ENCODE measurements at regions not wholly inside any gene's neighbourhood (a gene's known extent, or its start where the extent isn't known, plus 50 kb on each side); places are given as distances from the start of the nearest gene placed in this dataset.

DNA sequence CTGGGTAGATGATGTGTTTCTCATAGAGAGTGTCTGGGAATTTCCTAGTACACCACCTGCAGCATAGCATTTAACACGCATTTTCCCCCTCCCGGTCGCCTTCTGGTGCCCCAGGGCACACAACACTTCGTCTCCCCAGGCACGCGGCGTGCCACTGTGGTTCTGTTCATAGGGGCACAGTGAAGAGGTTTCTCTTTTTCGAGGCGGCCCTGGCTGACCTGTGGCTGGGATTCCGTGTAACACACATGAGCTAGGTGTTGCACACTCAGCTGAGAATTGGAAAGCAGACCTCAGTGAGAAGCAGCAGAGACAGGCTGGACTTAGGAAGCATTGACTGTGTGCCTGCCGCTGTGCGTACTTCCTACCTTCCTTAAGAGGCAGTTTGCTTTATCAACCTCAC, 214.3 kb upstream of the SHH start:
- H3K4me3 ChIP-seq (ENCODE audit: low read length in 2 of 2): no peak overlapping the region
- peaks cover 0 to 1% (median 0%) of the 10 kb centered on the region in 8 donors for H3K9me3 Mint-ChIP-seq
- no peak overlapping the region for H3K27ac ChIP-seq (ENCODE audit: low read depth, low read length)
- no peak overlapping the region for H3K27ac Mint-ChIP-seq
- ChIA-PET POLR2A (ENCODE audit: partially characterized antibody) (no interaction called here), CTCF (ENCODE audit: partially characterized antibody) (no interaction called here)
- H3K36me3 ChIP-seq (ENCODE audit: insufficient read depth, low read length): no peaks in the 10 kb centered on the region
- no peaks in the 10 kb centered on the region for H3K27me3 ChIP-seq (ENCODE audit: insufficient read depth, low read length)
- intact Hi-C loops (cut with micrococcal nuclease): no loop called here
- no peaks in the 10 kb centered on the region for H3K27me3 Mint-ChIP-seq
- H3K4me1 ChIP-seq (ENCODE audit: insufficient read depth, low read length): no peaks in the 10 kb centered on the region
- no peaks in the 10 kb centered on the region for H3K36me3 Mint-ChIP-seq
- no peak overlapping the region for H3K4me3 Mint-ChIP-seq
- DNase-seq: no peak
- no peaks in the 10 kb centered on the region for H3K4me1 Mint-ChIP-seq
- H3K9me3 ChIP-seq (ENCODE audit: control insufficient read depth in 1 of 2, low read length in 2 of 2): no peaks in the 10 kb centered on the region

DNA sequence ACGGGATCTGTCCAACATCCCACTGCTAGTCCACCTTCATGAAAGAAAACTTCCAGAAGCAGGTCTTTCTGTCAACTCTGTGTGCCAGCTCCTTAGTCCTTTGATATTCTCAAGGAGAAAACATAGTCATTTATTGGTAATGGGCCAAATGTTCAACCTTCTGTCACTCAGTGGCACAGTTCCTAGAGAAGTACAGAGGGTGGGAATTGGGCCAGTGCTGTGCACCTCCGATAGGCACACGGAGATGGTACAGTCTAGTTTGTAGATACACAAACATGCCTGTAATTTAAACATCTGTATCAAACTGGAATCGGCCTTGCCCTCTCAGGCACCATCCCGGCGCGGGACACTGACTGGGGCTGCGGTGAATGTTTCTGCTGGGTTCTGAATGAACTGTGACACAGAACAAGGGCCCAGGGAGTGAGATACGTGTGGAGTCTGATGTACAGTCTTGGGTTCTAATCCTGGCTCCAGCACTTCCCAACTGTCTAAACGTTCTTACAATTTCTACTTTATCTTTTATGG, 213.9 kb upstream of the SHH start:
- intact Hi-C loops (cut with micrococcal nuclease): no loop called here
- H3K36me3 ChIP-seq (ENCODE audit: insufficient read depth, low read length): no peaks in the 10 kb centered on the region
- peaks cover 0 to 1% (median 0%) of the 10 kb centered on the region in 8 donors for H3K9me3 Mint-ChIP-seq
- ChIA-PET POLR2A (ENCODE audit: partially characterized antibody) (no interaction called here), CTCF (ENCODE audit: partially characterized antibody) (no interaction called here)
- H3K4me1 ChIP-seq (ENCODE audit: insufficient read depth, low read length): no peaks in the 10 kb centered on the region
- no peaks in the 10 kb centered on the region for H3K36me3 Mint-ChIP-seq
- no peaks in the 10 kb centered on the region for H3K4me1 Mint-ChIP-seq
- no peaks in the 10 kb centered on the region for H3K9me3 ChIP-seq (ENCODE audit: control insufficient read depth in 1 of 2, low read length in 2 of 2)
- no peak overlapping the region for H3K4me3 Mint-ChIP-seq
- H3K27me3 Mint-ChIP-seq: no peaks in the 10 kb centered on the region
- no peak overlapping the region for H3K27ac Mint-ChIP-seq
- H3K4me3 ChIP-seq (ENCODE audit: low read length in 2 of 2): no peak overlapping the region
- no peak overlapping the region for H3K27ac ChIP-seq (ENCODE audit: low read depth, low read length)
- DNase-seq: no peak
- H3K27me3 ChIP-seq (ENCODE audit: insufficient read depth, low read length): no peaks in the 10 kb centered on the region

DNA sequence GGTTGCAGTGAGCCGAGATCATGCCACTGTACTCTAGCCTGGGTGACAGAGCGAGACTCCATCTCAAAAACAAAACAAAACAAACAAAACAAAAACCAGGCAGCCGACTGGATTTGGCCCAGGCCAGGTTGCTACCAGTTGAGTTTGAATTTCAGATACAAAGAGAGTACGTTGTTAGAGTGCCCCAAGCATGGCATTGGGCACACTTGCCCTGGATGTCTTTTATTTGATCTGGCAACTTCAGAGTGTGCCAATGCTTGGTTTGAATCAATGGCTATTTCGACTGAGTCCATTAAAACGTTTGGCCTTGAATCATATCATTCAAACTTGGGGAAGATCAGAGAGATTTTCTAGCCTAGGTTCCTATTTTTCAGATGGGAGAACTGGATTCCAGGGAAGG, 213.4 kb upstream of the SHH start:
- ChIA-PET POLR2A (ENCODE audit: partially characterized antibody) (no interaction called here), CTCF (ENCODE audit: partially characterized antibody) (no interaction called here)
- no peak overlapping the region for H3K4me3 ChIP-seq (ENCODE audit: low read length in 2 of 2)
- H3K4me1 Mint-ChIP-seq: no peaks in the 10 kb centered on the region
- no peak for DNase-seq
- no peaks in the 10 kb centered on the region for H3K27me3 Mint-ChIP-seq
- no peak overlapping the region for H3K27ac Mint-ChIP-seq
- H3K36me3 ChIP-seq (ENCODE audit: insufficient read depth, low read length): no peaks in the 10 kb centered on the region
- H3K27ac ChIP-seq (ENCODE audit: low read depth, low read length): no peak overlapping the region
- H3K4me1 ChIP-seq (ENCODE audit: insufficient read depth, low read length): no peaks in the 10 kb centered on the region
- no peaks in the 10 kb centered on the region for H3K27me3 ChIP-seq (ENCODE audit: insufficient read depth, low read length)
- intact Hi-C loops (cut with micrococcal nuclease): no loop called here
- peaks cover 0 to 1% (median 0%) of the 10 kb centered on the region in 8 donors for H3K9me3 Mint-ChIP-seq
- no peaks in the 10 kb centered on the region for H3K36me3 Mint-ChIP-seq
- H3K4me3 Mint-ChIP-seq: no peak overlapping the region
- H3K9me3 ChIP-seq (ENCODE audit: control insufficient read depth in 1 of 2, low read length in 2 of 2): no peaks in the 10 kb centered on the region

DNA sequence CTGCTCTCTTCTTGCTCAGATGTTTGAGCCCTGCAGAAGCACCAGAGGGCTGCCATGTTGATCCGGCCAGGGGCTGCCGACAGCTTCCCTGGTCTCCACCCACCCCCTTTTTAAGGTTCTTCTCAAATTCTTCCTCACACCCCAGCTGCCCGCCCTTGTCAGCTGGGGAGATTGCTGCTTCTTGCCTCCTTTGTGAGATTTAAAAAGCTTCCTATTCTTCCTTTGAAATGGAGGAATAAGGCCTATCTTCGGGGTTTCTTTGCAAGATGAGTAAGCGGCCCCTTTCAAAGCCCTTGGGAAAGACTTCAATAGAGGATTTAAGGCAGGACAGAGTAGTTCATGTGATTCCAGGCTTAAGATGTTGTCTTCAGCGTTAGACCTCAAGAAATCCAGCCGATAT, 211.9 kb upstream of the SHH start:
- CTCF ChIA-PET (ENCODE audit: partially characterized antibody): no interaction called here
- Mint-ChIP-seq H3K27ac (no peak overlapping the region), H3K4me1 (no peaks in the 10 kb centered on the region), H3K27me3 (peaks cover 0 to 2% of the 10 kb centered on the region in 2 donors), H3K36me3 (no peaks in the 10 kb centered on the region), H3K9me3 (peaks cover 0 to 9% (median 0%) of the 10 kb centered on the region in 8 donors), H3K4me3 (no peak overlapping the region)
- no peaks in the 10 kb centered on the region for H3K4me1 ChIP-seq (ENCODE audit: insufficient read depth, low read length)
- no peaks in the 10 kb centered on the region for H3K36me3 ChIP-seq (ENCODE audit: insufficient read depth, low read length)
- DNase-seq: no peak
- no peaks in the 10 kb centered on the region for H3K27me3 ChIP-seq (ENCODE audit: insufficient read depth, low read length)
- intact Hi-C loops (cut with micrococcal nuclease): no loop called here
- POLR2A ChIA-PET (ENCODE audit: partially characterized antibody): no interaction called here
- no peak overlapping the region for H3K27ac ChIP-seq (ENCODE audit: low read depth, low read length)
- no peaks in the 10 kb centered on the region for H3K9me3 ChIP-seq (ENCODE audit: control insufficient read depth in 1 of 2, low read length in 2 of 2)
- H3K4me3 ChIP-seq (ENCODE audit: low read length in 2 of 2): no peak overlapping the region

DNA sequence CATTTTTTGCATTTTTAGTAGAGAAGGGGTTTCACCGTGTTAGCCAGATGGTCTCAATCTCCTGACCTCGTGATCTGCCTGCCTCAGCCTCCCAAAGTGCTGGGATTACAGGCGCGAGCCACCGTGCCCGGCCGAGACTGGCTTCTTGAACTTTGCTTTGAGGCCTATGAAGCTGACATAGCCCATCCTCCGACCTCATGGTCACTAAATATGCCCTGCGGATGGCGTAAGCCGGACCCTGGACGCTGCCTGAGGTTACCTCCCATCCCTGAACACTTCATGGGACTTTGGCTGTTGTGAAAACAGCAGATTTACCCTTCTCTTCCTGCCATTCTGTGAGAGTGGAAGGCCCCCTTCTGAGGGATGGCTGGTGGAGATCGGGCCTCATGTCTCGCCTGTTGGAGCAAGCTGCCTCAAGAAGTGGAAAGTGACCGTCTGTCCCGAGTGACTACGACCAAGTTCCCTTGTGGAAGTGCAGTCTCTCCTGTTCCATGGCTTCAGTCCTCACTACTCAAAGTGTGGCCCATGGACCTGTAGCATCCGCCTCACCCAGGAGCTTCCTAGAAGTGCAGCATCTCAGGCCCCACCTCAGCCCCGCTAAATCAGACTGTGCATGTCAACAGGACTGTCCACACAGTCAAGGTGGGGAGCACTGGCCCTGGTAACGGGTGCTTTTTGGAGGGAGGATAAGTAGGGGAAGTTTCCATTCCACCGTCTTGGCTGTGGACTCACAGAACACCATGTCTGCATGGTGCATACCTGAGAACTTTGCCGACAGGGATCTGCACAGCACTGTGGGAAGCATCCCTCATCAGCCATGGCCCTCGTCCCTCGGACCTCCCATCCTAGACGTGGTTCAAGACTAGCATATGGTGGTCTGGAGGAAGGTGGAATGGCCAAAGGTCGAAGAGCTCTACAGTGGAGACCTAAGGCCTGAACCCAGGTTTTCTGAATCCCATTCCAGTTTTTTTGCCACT, 210.5 kb upstream of the SHH start:
- H3K4me3 Mint-ChIP-seq: no peak overlapping the region
- POLR2A ChIA-PET (ENCODE audit: partially characterized antibody): no interaction called here
- CTCF ChIA-PET (ENCODE audit: partially characterized antibody): no interaction called here

DNA sequence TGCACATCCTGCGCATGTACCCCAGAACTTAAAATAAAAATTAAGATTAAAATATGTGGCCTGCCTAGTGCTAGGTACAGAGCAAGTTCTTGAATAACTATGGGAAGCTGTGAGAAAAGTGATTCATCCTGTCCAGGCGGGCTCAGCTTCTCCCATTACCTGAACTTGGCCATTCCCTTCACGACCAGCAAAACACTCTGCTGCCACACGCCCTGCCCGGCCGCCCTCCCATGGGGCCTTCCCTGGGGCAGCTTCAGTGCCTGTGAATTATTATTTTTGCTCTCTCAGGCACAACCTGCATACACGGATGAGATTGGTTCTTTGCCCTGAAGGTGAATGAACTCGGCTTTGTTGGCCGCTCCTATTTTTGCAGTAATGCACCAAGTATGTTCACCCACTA, 209.2 kb upstream of the SHH start:
- no peak for DNase-seq
- no peaks in the 10 kb centered on the region for H3K36me3 ChIP-seq (ENCODE audit: insufficient read depth, low read length)
- Mint-ChIP-seq H3K4me3 (no peak overlapping the region), H3K9me3 (peaks cover 0 to 9% (median 0%) of the 10 kb centered on the region in 8 donors), H3K27me3 (peaks cover 2 to 3% of the 10 kb centered on the region in 2 donors), H3K27ac (no peak overlapping the region), H3K36me3 (no peaks in the 10 kb centered on the region), H3K4me1 (no peaks in the 10 kb centered on the region)
- H3K4me1 ChIP-seq (ENCODE audit: insufficient read depth, low read length): no peaks in the 10 kb centered on the region
- CTCF ChIA-PET (ENCODE audit: partially characterized antibody): no interaction called here
- H3K27ac ChIP-seq (ENCODE audit: low read depth, low read length): no peak overlapping the region
- no peaks in the 10 kb centered on the region for H3K9me3 ChIP-seq (ENCODE audit: control insufficient read depth in 1 of 2, low read length in 2 of 2)
- no peaks in the 10 kb centered on the region for H3K27me3 ChIP-seq (ENCODE audit: insufficient read depth, low read length)
- no peak overlapping the region for H3K4me3 ChIP-seq (ENCODE audit: low read length in 2 of 2)
- POLR2A ChIA-PET (ENCODE audit: partially characterized antibody): no interaction called here
- intact Hi-C loops (cut with micrococcal nuclease): no loop called here

More for the DNA sequence above, 210.5 kb upstream of the SHH start:
- intact Hi-C loops (cut with micrococcal nuclease): no loop called here
- DNase-seq: no peak
- Histone ChIP-seq H3K27me3 (ENCODE audit: insufficient read depth, low read length) (no peaks in the 10 kb centered on the region), H3K27ac (ENCODE audit: low read depth, low read length) (no peak overlapping the region), H3K4me3 (ENCODE audit: low read length in 2 of 2) (no peak overlapping the region), H3K36me3 (ENCODE audit: insufficient read depth, low read length) (no peaks in the 10 kb centered on the region), H3K4me1 (ENCODE audit: insufficient read depth, low read length) (no peaks in the 10 kb centered on the region), H3K9me3 (ENCODE audit: control insufficient read depth in 1 of 2, low read length in 2 of 2) (no peaks in the 10 kb centered on the region)
- Mint-ChIP-seq H3K27ac (no peak overlapping the region), H3K9me3 (peaks cover 0 to 9% (median 0%) of the 10 kb centered on the region in 8 donors), H3K4me1 (no peaks in the 10 kb centered on the region), H3K27me3 (peaks cover 2% of the 10 kb centered on the region in 2 donors), H3K36me3 (no peaks in the 10 kb centered on the region)

DNA sequence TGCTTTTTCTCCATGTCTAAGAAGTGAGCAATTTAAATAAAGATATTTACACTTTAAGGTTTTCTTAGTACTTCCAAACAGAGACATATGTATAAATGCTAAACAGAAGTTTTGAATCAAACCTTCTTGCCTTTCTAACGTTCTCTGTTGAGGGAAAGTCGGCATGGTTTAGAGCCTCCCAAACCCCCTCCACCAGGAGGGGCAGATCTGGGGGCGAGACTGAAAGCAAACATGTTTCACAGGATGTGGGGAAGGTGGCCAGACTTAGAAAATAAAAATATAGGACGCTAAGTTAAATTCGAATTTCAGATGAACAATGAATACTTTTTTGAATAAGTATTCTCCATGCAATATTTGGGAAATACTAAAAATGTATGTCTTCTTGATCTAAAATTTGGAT, 208.3 kb upstream of the SHH start:
- intact Hi-C loops (cut with micrococcal nuclease): no loop called here
- POLR2A ChIA-PET (ENCODE audit: partially characterized antibody): no interaction called here
- no peak overlapping the region for H3K4me3 Mint-ChIP-seq

More for the DNA sequence above, 208.3 kb upstream of the SHH start:
- H3K36me3 Mint-ChIP-seq: no peaks in the 10 kb centered on the region
- no peak for DNase-seq
- CTCF ChIA-PET (ENCODE audit: partially characterized antibody): no interaction called here
- no peaks in the 10 kb centered on the region for H3K27me3 ChIP-seq (ENCODE audit: insufficient read depth, low read length)
- peaks cover 0 to 9% (median 0%) of the 10 kb centered on the region in 8 donors for H3K9me3 Mint-ChIP-seq
- H3K27me3 Mint-ChIP-seq: peaks cover 2 to 3% of the 10 kb centered on the region in 2 donors
- no peak overlapping the region for H3K27ac Mint-ChIP-seq
- H3K4me3 ChIP-seq (ENCODE audit: low read length in 2 of 2): no peak overlapping the region
- no peaks in the 10 kb centered on the region for H3K9me3 ChIP-seq (ENCODE audit: control insufficient read depth in 1 of 2, low read length in 2 of 2)
- H3K4me1 Mint-ChIP-seq: no peaks in the 10 kb centered on the region
- no peak overlapping the region for H3K27ac ChIP-seq (ENCODE audit: low read depth, low read length)
- H3K36me3 ChIP-seq (ENCODE audit: insufficient read depth, low read length): no peaks in the 10 kb centered on the region
- no peaks in the 10 kb centered on the region for H3K4me1 ChIP-seq (ENCODE audit: insufficient read depth, low read length)

Data from CD4-positive, alpha-beta memory T cell (primary cell).